ENCODE measurements at regions not wholly inside any gene's neighbourhood (a gene's known extent, or its start where the extent isn't known, plus 50 kb on each side); places are given as distances from the start of the nearest gene placed in this dataset.

GRCh38 chr3:42037318-42037945 is 53.7 kb upstream of the TRAK1 start:
- no peak for DNase-seq (ENCODE audit: low read depth in 2 of 3, low spot score in 2 of 3)

- DNase-seq (ENCODE audit: low read depth in 2 of 3, low spot score in 2 of 3): no peak
These were observed 54.7 kb upstream of the TRAK1 start for GRCh38 chr3:42036483-42036823.

- no peak for DNase-seq (ENCODE audit: low read depth in 2 of 3, low spot score in 2 of 3)
These were observed 55.2 kb upstream of the TRAK1 start for GRCh38 chr3:42035816-42036482.

- no peak for DNase-seq (ENCODE audit: low read depth in 2 of 3, low spot score in 2 of 3)
These were observed 56.1 kb upstream of the TRAK1 start for GRCh38 chr3:42035007-42035406.

- DNase-seq (ENCODE audit: low read depth in 2 of 3, low spot score in 2 of 3): no peak
These were observed 57.4 kb upstream of the TRAK1 start for GRCh38 chr3:42033741-42034140.

- DNase-seq (ENCODE audit: low read depth in 2 of 3, low spot score in 2 of 3): no peak
These were observed 58.3 kb upstream of the TRAK1 start for GRCh38 chr3:42032693-42033349.

- DNase-seq (ENCODE audit: low read depth in 2 of 3, low spot score in 2 of 3): no peak
These were observed 59.2 kb upstream of the TRAK1 start for GRCh38 chr3:42031808-42032480.

GRCh38 chr3:42028474-42028873 is 62.7 kb upstream of the TRAK1 start:
- no peak for DNase-seq (ENCODE audit: low read depth in 2 of 3, low spot score in 2 of 3)

- no peak for DNase-seq (ENCODE audit: low read depth in 2 of 3, low spot score in 2 of 3)
These were observed 63.6 kb upstream of the TRAK1 start for GRCh38 chr3:42027571-42027970.

GRCh38 chr3:42025370-42026138 is 63.7 kb upstream of the ULK4 start:
- DNase-seq (ENCODE audit: low read depth in 2 of 3, low spot score in 2 of 3): peak in 2 of 3 donors; percentile 67 to 74

- DNase-seq (ENCODE audit: low read depth in 2 of 3, low spot score in 2 of 3): no peak
These were observed 62.9 kb upstream of the ULK4 start for GRCh38 chr3:42024591-42025351.

- DNase-seq (ENCODE audit: low read depth in 2 of 3, low spot score in 2 of 3): no peak
These were observed 61.5 kb upstream of the ULK4 start for GRCh38 chr3:42023380-42023779.

GRCh38 chr3:42022355-42022754 is 60.5 kb upstream of the ULK4 start:
- DNase-seq (ENCODE audit: low read depth in 2 of 3, low spot score in 2 of 3): no peak

GRCh38 chr3:42020684-42021307 is 58.9 kb upstream of the ULK4 start:
- DNase-seq (ENCODE audit: low read depth in 2 of 3, low spot score in 2 of 3): no peak

GRCh38 chr3:42019953-42020260 is 58.0 kb upstream of the ULK4 start:
- DNase-seq (ENCODE audit: low read depth in 2 of 3, low spot score in 2 of 3): no peak

- DNase-seq (ENCODE audit: low read depth in 2 of 3, low spot score in 2 of 3): no peak
These were observed 57.4 kb upstream of the ULK4 start for GRCh38 chr3:42019144-42019952.

GRCh38 chr3:42014921-42015533 is 53.1 kb upstream of the ULK4 start:
- peak in 1 of 3 donors; percentile 56 for DNase-seq (ENCODE audit: low read depth in 2 of 3, low spot score in 2 of 3)

GRCh38 chr3:42014458-42014920 is 52.6 kb upstream of the ULK4 start:
- DNase-seq (ENCODE audit: low read depth in 2 of 3, low spot score in 2 of 3): peak in 1 of 3 donors; percentile 35

All from hematopoietic multipotent progenitor cell (in vitro differentiated cells).